Esophagus muscularis mucosa (tissue), 4 donors: ENCODE measurements at regions not wholly inside any gene's neighbourhood (a gene's known extent, or its start where the extent isn't known, plus 50 kb on each side); places are given as distances from the start of the nearest gene placed in this dataset.

Experiments
- DNase-seq: peaks from one replicate; pipeline ENCODE4 v3.0.0-alpha.2; 2017; ENCODE audit errors: extremely low spot score
- H3K27ac ChIP-seq, 4 donors: fragments of 200-600 bp; sonication (generic); replicated peaks in 1 of 4; 1 replicate in 3 of 4; 2 replicates in 1 of 4; pipeline ENCODE4 v1.5.1; 2016 to 2019; ENCODE audit warnings: mild to moderate bottlenecking in 1 of 4
- H3K27me3 ChIP-seq, 4 donors: fragments of 200-600 bp; sonication (generic); one replicate each; pipeline versions ENCODE4 v1.5.1 to v1.6.0; 2016 to 2019
- H3K36me3 ChIP-seq, 4 donors: fragments of 200-600 bp; sonication (generic); one replicate each; pipeline ENCODE4 v1.5.1; 2016 to 2019
- H3K4me1 ChIP-seq, 4 donors: fragments of 200-600 bp; sonication (generic); one replicate each; pipeline ENCODE4 v1.5.1; 2016 to 2019
- H3K4me3 ChIP-seq, 4 donors: fragments of 200-600 bp; sonication (generic); 1 replicate in 2 of 4; 2 replicates in 2 of 4; pipeline ENCODE4 v1.5.1; 2016 to 2019; ENCODE audit warnings: mild to moderate bottlenecking in 4 of 4, moderate library complexity in 1 of 4
- H3K9me3 ChIP-seq, 4 donors: fragments of 200-600 bp; sonication (generic); 1 replicate in 3 of 4; 2 replicates in 1 of 4; pipeline ENCODE4 v1.5.1; 2016 to 2019
- EP300 ChIP-seq: sonication (generic); formaldehyde crosslinking; IDR thresholded peaks from one replicate; pipeline ENCODE4 v1.6.1; 2017; ENCODE audit warnings: antibody characterized with exemption
- POLR2A ChIP-seq: fragments of 450-650 bp; IDR thresholded peaks from one replicate; pipeline ENCODE4 v1.6.1; 2017; ENCODE audit warnings: antibody characterized with exemption, moderate library complexity, mild to moderate bottlenecking, low read depth
- POLR2AphosphoS5 ChIP-seq, 2 donors: sonication (generic); formaldehyde crosslinking; IDR thresholded peaks; one replicate each; pipeline ENCODE4 v1.6.1; 2017; ENCODE audit warnings: antibody characterized with exemption in 2 of 2
- WGBS: methylation state at CpG from one replicate; pipeline ENCODE4 v1.1.5; 2018; 5-methylcytosine and 5-hydroxymethylcytosine counted together
- intact Hi-C: fragments of 100-400 bp; cut with DNase I; formaldehyde crosslinking; loops from one replicate; pipeline ENCODE4 v1.15.1; 2023
- TF ChIP-seq, protein P1 (sequence below), 3 experiments: fragments of 200-600 bp in 2 of 3; fragments of 450-650 bp in 1 of 3; sonication (generic) in 2 of 3; IDR thresholded peaks; one replicate each; pipeline ENCODE4 v1.5.1; 2017 to 2019; ENCODE audit warnings: antibody characterized with exemption in 3 of 3, mild to moderate bottlenecking in 2 of 3, moderate library complexity in 1 of 3

DNA sequence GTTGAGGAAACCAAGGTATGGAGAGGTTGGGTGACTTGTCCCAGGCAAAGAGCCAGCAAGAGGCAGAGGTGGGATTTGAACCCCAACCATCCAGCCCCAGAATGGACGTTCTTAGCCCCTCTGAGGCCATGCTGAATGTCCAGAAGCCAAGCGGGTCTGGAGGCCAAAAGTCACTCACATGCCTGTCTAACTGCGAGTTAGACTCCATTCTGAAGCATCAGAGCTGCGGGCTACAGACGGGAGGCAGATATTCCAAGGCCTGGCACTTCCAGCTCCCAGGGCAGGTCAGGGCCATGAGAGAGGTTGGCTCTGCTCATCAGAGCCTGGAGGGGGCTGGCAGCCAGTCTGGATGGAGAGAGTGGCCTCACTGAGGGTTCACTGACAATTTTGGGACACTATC, 616.5 kb downstream of the BRD1 start:
- H3K9me3 ChIP-seq: no peaks in the 10 kb centered on the region
- peaks cover 0 to 81% (median 0%) of the 10 kb centered on the region in 4 donors for H3K27me3 ChIP-seq
- H3K36me3 ChIP-seq: no peaks in the 10 kb centered on the region
- H3K4me3 ChIP-seq: no peak overlapping the region
- no peak for DNase-seq
- WGBS: no CpG with 5 or more reads among the region's 5 CpGs
- TF ChIP-seq EP300: no peak
- TF ChIP-seq POLR2A: no peak
- TF ChIP-seq, protein P1, sequence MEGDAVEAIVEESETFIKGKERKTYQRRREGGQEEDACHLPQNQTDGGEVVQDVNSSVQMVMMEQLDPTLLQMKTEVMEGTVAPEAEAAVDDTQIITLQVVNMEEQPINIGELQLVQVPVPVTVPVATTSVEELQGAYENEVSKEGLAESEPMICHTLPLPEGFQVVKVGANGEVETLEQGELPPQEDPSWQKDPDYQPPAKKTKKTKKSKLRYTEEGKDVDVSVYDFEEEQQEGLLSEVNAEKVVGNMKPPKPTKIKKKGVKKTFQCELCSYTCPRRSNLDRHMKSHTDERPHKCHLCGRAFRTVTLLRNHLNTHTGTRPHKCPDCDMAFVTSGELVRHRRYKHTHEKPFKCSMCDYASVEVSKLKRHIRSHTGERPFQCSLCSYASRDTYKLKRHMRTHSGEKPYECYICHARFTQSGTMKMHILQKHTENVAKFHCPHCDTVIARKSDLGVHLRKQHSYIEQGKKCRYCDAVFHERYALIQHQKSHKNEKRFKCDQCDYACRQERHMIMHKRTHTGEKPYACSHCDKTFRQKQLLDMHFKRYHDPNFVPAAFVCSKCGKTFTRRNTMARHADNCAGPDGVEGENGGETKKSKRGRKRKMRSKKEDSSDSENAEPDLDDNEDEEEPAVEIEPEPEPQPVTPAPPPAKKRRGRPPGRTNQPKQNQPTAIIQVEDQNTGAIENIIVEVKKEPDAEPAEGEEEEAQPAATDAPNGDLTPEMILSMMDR (IDR thresholded peaks at IDR 0.05): no peak
- no peak for TF ChIP-seq POLR2AphosphoS5 (IDR thresholded peaks at IDR 0.05)
- intact Hi-C loops: no loop called here
- no peaks in the 10 kb centered on the region for H3K4me1 ChIP-seq
- no peak overlapping the region for H3K27ac ChIP-seq

DNA sequence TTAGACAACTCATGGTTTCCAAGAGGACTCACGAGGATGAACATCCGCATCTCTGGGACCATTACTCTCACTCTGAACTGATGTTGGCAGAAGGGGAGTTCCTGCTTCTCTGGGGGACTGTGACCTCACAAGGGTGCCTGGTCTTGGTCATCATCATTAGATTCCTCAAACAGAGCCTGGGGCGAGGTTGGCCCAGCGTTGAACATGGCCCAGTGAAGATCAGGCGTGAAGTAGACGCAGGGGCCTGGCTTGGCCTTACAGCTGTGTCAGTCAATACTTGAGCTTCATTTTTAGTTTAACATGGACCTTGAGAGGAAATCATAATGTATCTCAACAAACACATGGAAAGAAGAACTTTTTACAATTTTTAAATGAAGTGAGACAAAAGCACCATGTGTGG, 617.1 kb downstream of the BRD1 start:
- H3K9me3 ChIP-seq: no peaks in the 10 kb centered on the region
- intact Hi-C loops: no loop called here
- no peaks in the 10 kb centered on the region for H3K36me3 ChIP-seq
- WGBS: 88% methylated on average over 6 of the region's 6 CpGs
- DNase-seq: no peak
- no peak for TF ChIP-seq EP300
- no peak for TF ChIP-seq POLR2AphosphoS5 (IDR thresholded peaks at IDR 0.05)
- TF ChIP-seq POLR2A: no peak
- TF ChIP-seq, protein P1 (IDR thresholded peaks at IDR 0.05): no peak
- no peak overlapping the region for H3K27ac ChIP-seq
- peaks cover 0 to 86% (median 0%) of the 10 kb centered on the region in 4 donors for H3K27me3 ChIP-seq
- H3K4me3 ChIP-seq: no peak overlapping the region
- no peaks in the 10 kb centered on the region for H3K4me1 ChIP-seq

DNA sequence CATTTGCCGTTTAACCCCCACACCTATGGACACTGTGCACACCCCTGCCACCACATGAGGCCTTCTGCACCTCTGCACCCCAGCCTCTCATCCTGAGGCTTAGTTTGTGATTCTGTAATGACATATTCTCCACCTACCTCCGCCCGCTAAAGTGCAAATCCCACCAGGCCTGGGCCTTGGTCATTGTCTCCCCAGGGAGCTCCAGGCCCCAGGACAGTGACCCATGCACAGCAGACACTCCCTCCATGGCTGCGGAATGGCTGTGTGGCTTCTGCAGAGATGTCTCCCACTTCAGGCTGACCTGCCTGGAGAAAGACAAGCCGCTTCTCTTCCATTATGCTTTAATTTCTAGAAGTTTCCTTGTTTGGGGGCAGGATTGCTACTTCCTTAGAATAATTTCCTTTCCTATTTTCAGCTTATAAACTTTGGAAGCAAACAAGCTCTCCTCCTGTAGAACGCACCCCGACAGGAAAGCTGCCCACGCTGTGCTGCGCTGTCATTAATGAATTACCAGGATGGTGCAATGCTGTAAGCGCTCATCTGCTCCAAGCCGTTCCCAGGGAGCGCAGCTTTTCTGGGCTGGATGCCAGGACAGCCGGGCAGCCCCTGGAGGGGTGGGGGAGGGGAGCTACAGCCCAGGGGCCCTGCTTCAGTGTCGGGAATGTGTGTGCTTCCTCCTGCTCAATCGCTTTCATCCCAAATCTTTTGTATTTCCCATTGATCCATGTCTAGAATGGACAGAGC, 618.0 kb downstream of the BRD1 start:
- Histone ChIP-seq H3K4me1 (no peaks in the 10 kb centered on the region), H3K4me3 (no peak overlapping the region), H3K36me3 (no peaks in the 10 kb centered on the region), H3K9me3 (no peaks in the 10 kb centered on the region), H3K27me3 (peaks cover 0 to 86% (median 0%) of the 10 kb centered on the region in 4 donors), H3K27ac (no peak overlapping the region)
- WGBS: 30% methylated on average over 15 of the region's 15 CpGs
- TF ChIP-seq, protein P1 (IDR thresholded peaks at IDR 0.05): no peak
- TF ChIP-seq POLR2AphosphoS5 (IDR thresholded peaks at IDR 0.05) (no peak), EP300 (no peak), POLR2A (no peak)
- DNase-seq: no peak
- intact Hi-C loops: no loop called here

DNA sequence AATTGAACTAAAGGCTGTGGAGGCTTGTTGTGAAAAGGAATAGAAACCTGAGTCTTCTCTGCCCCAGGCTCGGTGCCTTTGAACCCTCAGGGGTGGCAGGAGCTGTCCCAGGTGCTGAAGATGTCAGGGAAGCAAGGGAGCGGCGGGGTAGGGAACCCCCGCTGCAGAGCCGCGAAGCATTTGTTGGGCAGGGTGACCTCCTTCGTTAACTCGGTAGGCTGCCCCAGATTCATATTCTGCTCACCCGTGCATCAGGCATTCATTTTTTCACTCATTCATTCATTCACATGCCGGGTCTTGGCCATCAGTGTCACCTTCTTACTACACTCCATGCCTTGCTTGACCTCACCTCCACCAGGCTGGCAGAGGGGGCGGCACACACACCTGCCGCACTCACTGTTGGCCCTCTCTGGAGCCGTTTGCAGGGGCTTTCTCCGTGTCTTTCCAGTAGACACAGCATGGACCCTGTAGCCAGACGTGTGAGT, 618.9 kb downstream of the BRD1 start:
- 50% methylated on average over 15 of the region's 15 CpGs for WGBS

DNA sequence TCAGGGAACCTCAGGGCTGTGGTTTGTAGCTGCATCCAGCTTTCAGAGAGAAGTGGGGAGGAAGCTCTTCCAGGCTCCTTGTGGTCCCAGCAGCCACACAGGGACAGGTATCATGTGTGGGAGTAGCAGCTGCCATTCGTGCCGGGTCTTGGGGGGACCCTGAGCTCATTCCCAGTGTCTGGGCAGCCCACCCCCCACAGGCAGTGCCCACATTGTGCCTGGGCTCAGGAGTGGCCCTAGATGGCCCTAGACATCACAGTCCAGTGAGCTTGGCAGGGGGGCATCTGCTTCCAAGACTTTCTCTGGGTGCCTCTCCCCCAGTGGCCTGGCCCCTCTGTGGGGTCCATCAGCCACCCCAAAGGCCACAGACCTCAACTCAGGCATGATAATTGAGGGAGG, 619.7 kb downstream of the BRD1 start:
- Histone ChIP-seq H3K27ac (no peak overlapping the region), H3K4me1 (no peaks in the 10 kb centered on the region), H3K27me3 (peaks cover 0 to 87% (median 0%) of the 10 kb centered on the region in 4 donors), H3K36me3 (no peaks in the 10 kb centered on the region), H3K4me3 (no peak overlapping the region), H3K9me3 (no peaks in the 10 kb centered on the region)
- 65% methylated on average over 2 of the region's 2 CpGs for WGBS
- no peak for TF ChIP-seq EP300
- no peak for TF ChIP-seq POLR2AphosphoS5 (IDR thresholded peaks at IDR 0.05)
- no peak for TF ChIP-seq POLR2A
- TF ChIP-seq, protein P1 (IDR thresholded peaks at IDR 0.05): no peak
- DNase-seq: no peak
- intact Hi-C loops: no loop called here

More for the DNA sequence above, 618.9 kb downstream of the BRD1 start:
- TF ChIP-seq EP300 (no peak), POLR2A (no peak), POLR2AphosphoS5 (IDR thresholded peaks at IDR 0.05) (no peak)
- H3K4me3 ChIP-seq: no peak overlapping the region
- no peak for DNase-seq
- H3K27me3 ChIP-seq: peaks cover 0 to 86% (median 0%) of the 10 kb centered on the region in 4 donors
- no peaks in the 10 kb centered on the region for H3K4me1 ChIP-seq
- no peaks in the 10 kb centered on the region for H3K36me3 ChIP-seq
- intact Hi-C loops: no loop called here
- no peak overlapping the region for H3K27ac ChIP-seq
- no peaks in the 10 kb centered on the region for H3K9me3 ChIP-seq
